Endothelial cell of umbilical vein (primary cell): ENCODE measurements at regions not wholly inside any gene's neighbourhood (a gene's known extent, or its start where the extent isn't known, plus 50 kb on each side); places are given as distances from the start of the nearest gene placed in this dataset.

Experiments used
- BruUV-seq: library from RNA; stranded (reverse); fragments of 400-500 nt; replicated peaks from 2 replicates; lab custom pipeline; 2021; lab: Mats Ljungman, UMichigan
- CTCF ChIA-PET: fragments of 300-600, 350-600 bp; sonication (Branson Sonifier 250); formaldehyde crosslinking; loops from one replicate; lab custom pipeline; 2021; ENCODE audit warnings: antibody characterized with exemption, inconsistent platforms; lab: Charles Lee
- POLR2A ChIA-PET: fragments of 300-600, 350-600 bp; sonication (Branson Sonifier 250); formaldehyde crosslinking; loops from one replicate; lab custom pipeline; 2021; ENCODE audit warnings: antibody characterized with exemption, inconsistent platforms; lab: Charles Lee
- DNase-seq: peaks from one replicate; pipeline ENCODE4 v3.0.0-alpha.2; 2011; ENCODE audit warnings: low read depth, low spot score
- FAIRE-seq: peaks from 2 replicates; lab custom pipeline; 2011; peaks lifted over from hg19 to GRCh38; lab: Jason Lieb, UNC
- H2AFZ ChIP-seq: 2 replicates; pipeline ENCODE4 v1.6.0; 2012; ENCODE audit warnings: low read depth, low read length, control low read depth, inconsistent platforms
- H3K27ac ChIP-seq: 2 replicates; pipeline ENCODE4 v1.5.1; 2011; ENCODE audit warnings: low read depth, mild to moderate bottlenecking, control low read depth, low read length, moderate library complexity; ENCODE audit not compliant: insufficient read depth
- H3K27me3 ChIP-seq, 2 experiments: 2 replicates each; pipeline versions ENCODE4 v1.6.0 to v1.6.1; 2011; ENCODE audit warnings: low read length in 2 of 2, mixed read lengths in 1 of 2; ENCODE audit not compliant: control insufficient read depth in 2 of 2, insufficient read depth in 2 of 2
- H3K36me3 ChIP-seq, 2 experiments: 2 replicates in 1 of 2; 3 replicates in 1 of 2; pipeline ENCODE4 v1.5.1; 2011; ENCODE audit warnings: low read length in 2 of 2, mild to moderate bottlenecking in 1 of 2, moderate library complexity in 1 of 2; ENCODE audit not compliant: control insufficient read depth in 2 of 2, insufficient read depth in 2 of 2; ENCODE audit errors: extremely low read depth in 1 of 2
- H3K4me1 ChIP-seq: 3 replicates; pipeline ENCODE4 v1.5.1; 2011; ENCODE audit warnings: mild to moderate bottlenecking, low read length; ENCODE audit not compliant: control insufficient read depth, insufficient read depth; ENCODE audit errors: extremely low read depth
- H3K4me2 ChIP-seq: 2 replicates; pipeline ENCODE4 v1.6.1; 2011; ENCODE audit warnings: low read length, control low read depth, mixed read lengths; ENCODE audit not compliant: insufficient read depth
- H3K4me3 ChIP-seq, 3 experiments: fragments of 200-600 bp in 1 of 3; sonication (generic), shearing (Covaris generic) in 1 of 3; replicated peaks in 1 of 3; 2 replicates each; pipeline ENCODE4 v1.5.1; 2011 to 2016; ENCODE audit warnings: control low read depth in 3 of 3, low read length in 3 of 3, mild to moderate bottlenecking in 2 of 3, inconsistent platforms in 1 of 3, low read depth in 1 of 3, moderate library complexity in 1 of 3; ENCODE audit not compliant: insufficient read depth in 1 of 3
- H3K79me2 ChIP-seq: 2 replicates; pipeline ENCODE4 v1.6.0; 2012; ENCODE audit warnings: low read length, inconsistent platforms; ENCODE audit not compliant: control insufficient read depth, insufficient read depth
- H3K9ac ChIP-seq: replicated peaks from 2 replicates; pipeline ENCODE3; 2011; ENCODE audit warnings: low read length, control low read depth; ENCODE audit not compliant: insufficient read depth; ENCODE audit errors: extremely low read depth
- H3K9me1 ChIP-seq: replicated peaks from 3 replicates; pipeline ENCODE4 v1.6.0; 2011; ENCODE audit warnings: mild to moderate bottlenecking, low read length; ENCODE audit not compliant: control insufficient read depth, insufficient read depth; ENCODE audit errors: extremely low read depth
- H3K9me3 ChIP-seq: replicated peaks from 2 replicates; pipeline ENCODE4 v1.5.1; 2012; ENCODE audit warnings: low read length, inconsistent platforms; ENCODE audit not compliant: control insufficient read depth, insufficient read depth
- H4K20me1 ChIP-seq: replicated peaks from 2 replicates; pipeline ENCODE3; 2011; ENCODE audit warnings: mild to moderate bottlenecking, low read length; ENCODE audit not compliant: control insufficient read depth, insufficient read depth; ENCODE audit errors: extremely low read depth
- EZH2 ChIP-seq: IDR thresholded peaks from 2 replicates; pipeline ENCODE4 v1.6.1; 2012; ENCODE audit warnings: borderline replicate concordance, low read depth, mild to moderate bottlenecking, moderate library complexity, low read length, inconsistent platforms; ENCODE audit not compliant: severe bottlenecking
- FOS ChIP-seq: IDR thresholded peaks from 2 replicates; pipeline ENCODE4 v1.6.1; 2011; ENCODE audit warnings: mild to moderate bottlenecking, low read length, moderate library complexity, borderline replicate concordance; ENCODE audit not compliant: insufficient read depth
- GATA2 ChIP-seq: IDR thresholded peaks from 2 replicates; pipeline ENCODE4 v1.7.0; 2011; ENCODE audit warnings: low read depth, mild to moderate bottlenecking, moderate library complexity, mixed read lengths, low read length; ENCODE audit not compliant: insufficient read length, insufficient read depth
- JUN ChIP-seq: IDR thresholded peaks from 2 replicates; pipeline ENCODE4 v1.6.1; 2011; ENCODE audit warnings: borderline replicate concordance, low read depth; ENCODE audit not compliant: insufficient read length, insufficient read depth
- MYC ChIP-seq: IDR thresholded peaks from one replicate; pipeline ENCODE4 v1.6.1; 2011; ENCODE audit warnings: mild to moderate bottlenecking, low read depth, low read length
- POLR2A ChIP-seq: IDR thresholded peaks from 2 replicates; pipeline ENCODE4 v1.6.1; 2012; ENCODE audit warnings: low read depth, mild to moderate bottlenecking, control low read depth, low read length
- POLR2AphosphoS5 ChIP-seq: IDR thresholded peaks from 2 replicates; pipeline ENCODE4 v1.6.1; 2012; ENCODE audit warnings: low read depth, mild to moderate bottlenecking, control low read depth, low read length, moderate library complexity; ENCODE audit not compliant: insufficient read depth
- dilution Hi-C: fragments of 300-500 bp; cut with MboI; formaldehyde crosslinking; loops from one replicate; pipeline ENCODE4 v1.15.0; 2019; ENCODE audit warnings: low sequenced_read_pairs; ENCODE audit not compliant: extremely low pct_ligation_motif_present
- intact Hi-C: fragments of 100-400 bp; cut with micrococcal nuclease; formaldehyde crosslinking; loops from one replicate; pipeline ENCODE4 v1.10.0; 2022
- TF ChIP-seq, protein P1 (sequence below): IDR thresholded peaks from 2 replicates; pipeline ENCODE4 v1.6.1; 2011; ENCODE audit not compliant: insufficient read depth, insufficient read length
- TF ChIP-seq, protein P2 (sequence below), 2 donors: IDR thresholded peaks; 1 replicate in 1 of 2; 2 replicates in 1 of 2; pipeline ENCODE4 v1.5.1; 2011; ENCODE audit warnings: low read length in 2 of 2, mild to moderate bottlenecking in 2 of 2, moderate library complexity in 2 of 2, control low read depth in 1 of 2, inconsistent platforms in 1 of 2, low read depth in 1 of 2; ENCODE audit not compliant: insufficient read depth in 1 of 2; ENCODE audit errors: extremely low read depth in 1 of 2

DNA sequence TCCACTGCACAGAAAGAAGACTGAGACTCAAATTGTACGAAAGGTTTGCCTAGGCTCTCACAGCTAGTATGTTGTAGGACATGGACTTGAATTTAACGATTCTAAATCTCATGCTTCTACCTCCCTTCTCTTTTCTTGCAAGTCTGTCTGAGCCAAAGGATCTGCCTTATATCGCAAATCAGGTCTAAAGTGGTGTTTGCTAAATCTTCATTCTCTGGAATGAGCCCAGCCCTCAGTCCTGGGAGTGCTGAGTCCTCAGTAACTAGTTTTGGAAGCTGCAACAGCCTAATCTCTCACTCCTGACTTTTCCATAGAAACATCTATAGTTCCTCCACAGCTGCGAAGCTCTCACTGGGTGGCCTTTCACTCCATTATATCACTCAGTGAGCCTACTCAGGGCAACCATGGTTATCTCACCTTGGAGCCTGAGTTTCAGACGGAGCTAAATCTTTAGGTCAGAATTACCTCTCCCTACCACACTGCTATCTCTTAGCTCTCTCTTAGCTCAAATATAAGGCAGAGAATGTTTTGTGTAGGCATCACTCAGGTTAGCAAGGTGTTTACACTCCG is 575.5 kb upstream of the C16orf82 start:
- Histone ChIP-seq H3K4me1 (no peaks in the 10 kb centered on the region), H3K4me2 (no peak overlapping the region), H3K9me1 (no peaks in the 10 kb centered on the region), H3K9ac (no peak overlapping the region), H3K79me2 (no peaks in the 10 kb centered on the region), H4K20me1 (no peaks in the 10 kb centered on the region), H2AFZ (no peak overlapping the region), H3K36me3 (no peaks in the 10 kb centered on the region), H3K27ac (no peak overlapping the region), H3K4me3 (no peak overlapping the region), H3K9me3 (peaks cover 5% of the 10 kb centered on the region), H3K27me3 (no peaks in the 10 kb centered on the region)
- intact Hi-C loops (no loop called here), dilution Hi-C loops (no loop called here)
- FAIRE-seq, result no peak
- POLR2A ChIA-PET, result no interaction called here
- BruUV-seq, result no TSS peak
- CTCF ChIA-PET, result no interaction called here
- DNase-seq, result no peak
- no peak for TF ChIP-seq GATA2
- TF ChIP-seq JUN, result no peak
- TF ChIP-seq POLR2AphosphoS5, result no peak
- TF ChIP-seq EZH2, result no peak
- TF ChIP-seq POLR2A, result no peak
- no peak for TF ChIP-seq FOS
- TF ChIP-seq MYC, result no peak
- TF ChIP-seq, protein P1, sequence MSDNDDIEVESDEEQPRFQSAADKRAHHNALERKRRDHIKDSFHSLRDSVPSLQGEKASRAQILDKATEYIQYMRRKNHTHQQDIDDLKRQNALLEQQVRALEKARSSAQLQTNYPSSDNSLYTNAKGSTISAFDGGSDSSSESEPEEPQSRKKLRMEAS, result no peak
- TF ChIP-seq, protein P2, sequence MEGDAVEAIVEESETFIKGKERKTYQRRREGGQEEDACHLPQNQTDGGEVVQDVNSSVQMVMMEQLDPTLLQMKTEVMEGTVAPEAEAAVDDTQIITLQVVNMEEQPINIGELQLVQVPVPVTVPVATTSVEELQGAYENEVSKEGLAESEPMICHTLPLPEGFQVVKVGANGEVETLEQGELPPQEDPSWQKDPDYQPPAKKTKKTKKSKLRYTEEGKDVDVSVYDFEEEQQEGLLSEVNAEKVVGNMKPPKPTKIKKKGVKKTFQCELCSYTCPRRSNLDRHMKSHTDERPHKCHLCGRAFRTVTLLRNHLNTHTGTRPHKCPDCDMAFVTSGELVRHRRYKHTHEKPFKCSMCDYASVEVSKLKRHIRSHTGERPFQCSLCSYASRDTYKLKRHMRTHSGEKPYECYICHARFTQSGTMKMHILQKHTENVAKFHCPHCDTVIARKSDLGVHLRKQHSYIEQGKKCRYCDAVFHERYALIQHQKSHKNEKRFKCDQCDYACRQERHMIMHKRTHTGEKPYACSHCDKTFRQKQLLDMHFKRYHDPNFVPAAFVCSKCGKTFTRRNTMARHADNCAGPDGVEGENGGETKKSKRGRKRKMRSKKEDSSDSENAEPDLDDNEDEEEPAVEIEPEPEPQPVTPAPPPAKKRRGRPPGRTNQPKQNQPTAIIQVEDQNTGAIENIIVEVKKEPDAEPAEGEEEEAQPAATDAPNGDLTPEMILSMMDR (IDR thresholded peaks at IDR 0.05; ENCODE audit: extremely low read depth in 1 of 2, insufficient read depth in 1 of 2, low read depth in 1 of 2, low read length in 2 of 2), result no peak
